COLO668 (cell line): ENCODE measurements at regions not wholly inside any gene's neighbourhood (a gene's known extent, or its start where the extent isn't known, plus 50 kb on each side); places are given as distances from the start of the nearest gene placed in this dataset.
"Not testable (repeated sequence)": the region's sequence is repeated elsewhere in the genome, so short reads cannot be mapped to it uniquely, and the experiment has no call there.

ENCODE experiments used
- DNase-seq: peaks from one replicate; lab custom pipeline; 2025; ENCODE audit not compliant: unreplicated experiment; lab: John Stamatoyannopoulos, UW

GRCh38 chr18:68387246-68387645 lies 327.7 kb downstream of the TMX3 start:
- DNase-seq: no peak

GRCh38 chr18:68383979-68384378 lies 330.9 kb downstream of the TMX3 start:
- not testable (repeated sequence) for DNase-seq

GRCh38 chr18:68376926-68377325 lies 338.0 kb downstream of the TMX3 start:
- no peak for DNase-seq

GRCh38 chr18:68362907-68363306 lies 352.0 kb downstream of the TMX3 start:
- no peak for DNase-seq

- DNase-seq: no peak
These were observed 359.3 kb downstream of the TMX3 start for GRCh38 chr18:68355637-68356036.

GRCh38 chr18:68354176-68354575 lies 360.7 kb downstream of the TMX3 start:
- DNase-seq: no peak

GRCh38 chr18:68342039-68342659 lies 372.8 kb downstream of the TMX3 start:
- no peak for DNase-seq

- DNase-seq: no peak
These were observed 374.3 kb downstream of the TMX3 start for GRCh38 chr18:68340606-68341005.

- DNase-seq: no peak
These were observed 384.2 kb downstream of the TMX3 start for GRCh38 chr18:68330658-68331057.

- DNase-seq: no peak
These were observed 391.0 kb downstream of the TMX3 start for GRCh38 chr18:68323921-68324320.

- no peak for DNase-seq
These were observed 398.3 kb downstream of the TMX3 start for GRCh38 chr18:68316636-68317035.

GRCh38 chr18:68314403-68314802 lies 400.5 kb downstream of the TMX3 start:
- no peak for DNase-seq

- DNase-seq: no peak
These were observed 413.5 kb downstream of the TMX3 start for GRCh38 chr18:68301441-68301840.

GRCh38 chr18:68299906-68300305 lies 415.0 kb downstream of the TMX3 start:
- no peak for DNase-seq

- DNase-seq: no peak
These were observed 416.6 kb downstream of the TMX3 start for GRCh38 chr18:68298330-68298729.

- DNase-seq: no peak
These were observed 426.5 kb downstream of the TMX3 start for GRCh38 chr18:68288408-68288807.

- no peak for DNase-seq
These were observed 430.6 kb downstream of the TMX3 start for GRCh38 chr18:68284236-68284780.

- DNase-seq: no peak
These were observed 431.1 kb downstream of the TMX3 start for GRCh38 chr18:68283834-68284233.

GRCh38 chr18:68282232-68282631 lies 432.7 kb downstream of the TMX3 start:
- DNase-seq: no peak

- no peak for DNase-seq
These were observed 439.3 kb downstream of the TMX3 start for GRCh38 chr18:68275616-68276015.

GRCh38 chr18:68270017-68270416 lies 444.9 kb downstream of the TMX3 start:
- DNase-seq: no peak

- no peak for DNase-seq
These were observed 447.3 kb downstream of the TMX3 start for GRCh38 chr18:68267583-68267982.

GRCh38 chr18:68263481-68263880 lies 451.4 kb downstream of the TMX3 start:
- DNase-seq: no peak
